ENCODE measurements at regions not wholly inside any gene's neighbourhood (a gene's known extent, or its start where the extent isn't known, plus 50 kb on each side); places are given as distances from the start of the nearest gene placed in this dataset.

- TF ChIP-seq SAP30 (IDR thresholded peaks at IDR 0.05; ENCODE audit: insufficient read depth, insufficient replicate concordance, low read length) (no peak), POLR2AphosphoS5 (IDR thresholded peaks at IDR 0.05; ENCODE audit: low read depth, low read length) (no peak), SUZ12 (IDR thresholded peaks at IDR 0.05; ENCODE audit: low read length) (no peak), RFX5 (IDR thresholded peaks at IDR 0.05; ENCODE audit: borderline replicate concordance, low read depth, low read length) (no peak), JUN (IDR thresholded peaks at IDR 0.05; ENCODE audit: low read depth, low read length) (no peak)
- TF ChIP-seq, protein P1, sequence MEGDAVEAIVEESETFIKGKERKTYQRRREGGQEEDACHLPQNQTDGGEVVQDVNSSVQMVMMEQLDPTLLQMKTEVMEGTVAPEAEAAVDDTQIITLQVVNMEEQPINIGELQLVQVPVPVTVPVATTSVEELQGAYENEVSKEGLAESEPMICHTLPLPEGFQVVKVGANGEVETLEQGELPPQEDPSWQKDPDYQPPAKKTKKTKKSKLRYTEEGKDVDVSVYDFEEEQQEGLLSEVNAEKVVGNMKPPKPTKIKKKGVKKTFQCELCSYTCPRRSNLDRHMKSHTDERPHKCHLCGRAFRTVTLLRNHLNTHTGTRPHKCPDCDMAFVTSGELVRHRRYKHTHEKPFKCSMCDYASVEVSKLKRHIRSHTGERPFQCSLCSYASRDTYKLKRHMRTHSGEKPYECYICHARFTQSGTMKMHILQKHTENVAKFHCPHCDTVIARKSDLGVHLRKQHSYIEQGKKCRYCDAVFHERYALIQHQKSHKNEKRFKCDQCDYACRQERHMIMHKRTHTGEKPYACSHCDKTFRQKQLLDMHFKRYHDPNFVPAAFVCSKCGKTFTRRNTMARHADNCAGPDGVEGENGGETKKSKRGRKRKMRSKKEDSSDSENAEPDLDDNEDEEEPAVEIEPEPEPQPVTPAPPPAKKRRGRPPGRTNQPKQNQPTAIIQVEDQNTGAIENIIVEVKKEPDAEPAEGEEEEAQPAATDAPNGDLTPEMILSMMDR (IDR thresholded peaks at IDR 0.05; ENCODE audit: control extremely low read depth in 1 of 3, insufficient read depth in 1 of 3, low read depth in 1 of 3, low read length in 3 of 3) = no peak
These were observed 211.8 kb downstream of the DACT1 start for GRCh38 chr14:58849601-58850000.
